RPMI8226 (cell line): ENCODE measurements at regions not wholly inside any gene's neighbourhood (a gene's known extent, or its start where the extent isn't known, plus 50 kb on each side); places are given as distances from the start of the nearest gene placed in this dataset.

Experiments
- DNase-seq: peaks from one replicate; pipeline ENCODE4 v3.0.0-alpha.2; 2015

- DNase-seq = no peak
Measured at GRCh38 chr3:5429517-5429890, 242.0 kb downstream of the EDEM1 start.

GRCh38 chr3:5430701-5431100 lies 243.2 kb downstream of the EDEM1 start:
- no peak for DNase-seq

- DNase-seq = no peak
Measured at GRCh38 chr3:5431146-5431545, 243.6 kb downstream of the EDEM1 start.

GRCh38 chr3:5431811-5432378 lies 244.4 kb downstream of the EDEM1 start:
- DNase-seq = no peak

- no peak for DNase-seq
Measured at GRCh38 chr3:5437296-5437782, 249.8 kb downstream of the EDEM1 start.

GRCh38 chr3:5437783-5438323 lies 250.3 kb downstream of the EDEM1 start:
- no peak for DNase-seq

- DNase-seq = no peak
Measured at GRCh38 chr3:5441401-5441800, 253.9 kb downstream of the EDEM1 start.

GRCh38 chr3:5442106-5442785 lies 254.7 kb downstream of the EDEM1 start:
- DNase-seq = no peak

GRCh38 chr3:5442786-5443138 lies 255.3 kb downstream of the EDEM1 start:
- no peak for DNase-seq

GRCh38 chr3:5444253-5444652 lies 256.7 kb downstream of the EDEM1 start:
- no peak for DNase-seq

GRCh38 chr3:5445676-5446201 lies 258.2 kb downstream of the EDEM1 start:
- no peak for DNase-seq

GRCh38 chr3:5448246-5448645 lies 260.7 kb downstream of the EDEM1 start:
- DNase-seq = no peak

- no peak for DNase-seq
Measured at GRCh38 chr3:5448816-5449215, 261.3 kb downstream of the EDEM1 start.

- no peak for DNase-seq
Measured at GRCh38 chr3:5456199-5456598, 268.7 kb downstream of the EDEM1 start.

GRCh38 chr3:5458526-5458925 lies 271.0 kb downstream of the EDEM1 start:
- no peak for DNase-seq

- no peak for DNase-seq
Measured at GRCh38 chr3:5462086-5462485, 274.6 kb downstream of the EDEM1 start.

GRCh38 chr3:5463991-5464390 lies 276.5 kb downstream of the EDEM1 start:
- no peak for DNase-seq

- no peak for DNase-seq
Measured at GRCh38 chr3:5464649-5465048, 277.1 kb downstream of the EDEM1 start.

GRCh38 chr3:5465183-5465582 lies 277.7 kb downstream of the EDEM1 start:
- DNase-seq = no peak

GRCh38 chr3:5466065-5466464 lies 278.6 kb downstream of the EDEM1 start:
- no peak for DNase-seq

- DNase-seq = no peak
Measured at GRCh38 chr3:5466717-5467116, 279.2 kb downstream of the EDEM1 start.

GRCh38 chr3:5473471-5473870 lies 286.0 kb downstream of the EDEM1 start:
- no peak for DNase-seq

GRCh38 chr3:5476403-5476802 lies 288.9 kb downstream of the EDEM1 start:
- DNase-seq = no peak

- no peak for DNase-seq
Measured at GRCh38 chr3:5479229-5479799, 291.8 kb downstream of the EDEM1 start.
